Kidney epithelial cell (primary cell): ENCODE measurements at regions not wholly inside any gene's neighbourhood (a gene's known extent, or its start where the extent isn't known, plus 50 kb on each side); places are given as distances from the start of the nearest gene placed in this dataset.

Experiments
- DNase-seq: peaks from one replicate; pipeline ENCODE4 v3.0.0-alpha.2; 2010; ENCODE audit warnings: low read depth
- H3K27me3 ChIP-seq: 2 replicates; pipeline ENCODE4 v1.6.0; 2011; ENCODE audit warnings: low read length; ENCODE audit not compliant: control insufficient read depth, insufficient read depth
- H3K36me3 ChIP-seq: 2 replicates; pipeline ENCODE4 v1.5.1; 2011; ENCODE audit warnings: low read length; ENCODE audit not compliant: control insufficient read depth, insufficient read depth
- H3K4me3 ChIP-seq: 2 replicates; pipeline ENCODE4 v1.5.1; 2011; ENCODE audit warnings: low read depth, mild to moderate bottlenecking, control low read depth, low read length
- CTCF ChIP-seq: IDR thresholded peaks from 2 replicates; pipeline ENCODE4 v1.5.1; 2011; ENCODE audit warnings: mild to moderate bottlenecking, moderate library complexity, low read length, control low read depth, inconsistent platforms; ENCODE audit not compliant: insufficient read depth, poor library complexity, severe bottlenecking

- TF ChIP-seq CTCF = peak; percentile 2
- Histone ChIP-seq H3K36me3 (no peaks in the 10 kb centered on the region), H3K27me3 (no peaks in the 10 kb centered on the region), H3K4me3 (no peak overlapping the region)
- DNase-seq = no peak
Observed at GRCh38 chr2:194559964-194560363, 1097.1 kb upstream of the SLC39A10 start.

- no peaks in the 10 kb centered on the region for H3K27me3 ChIP-seq
- H3K36me3 ChIP-seq = no peaks in the 10 kb centered on the region
- no peak overlapping the region for H3K4me3 ChIP-seq
- DNase-seq = no peak
- TF ChIP-seq CTCF = no peak
Observed at GRCh38 chr2:194559523-194559922, 1097.5 kb upstream of the SLC39A10 start.

GRCh38 chr2:194557993-194558392 is 1099.0 kb upstream of the SLC39A10 start:
- TF ChIP-seq CTCF = no peak
- no peaks in the 10 kb centered on the region for H3K27me3 ChIP-seq
- no peaks in the 10 kb centered on the region for H3K36me3 ChIP-seq
- no peak for DNase-seq
- no peak overlapping the region for H3K4me3 ChIP-seq

- DNase-seq = no peak
- Histone ChIP-seq H3K36me3 (no peaks in the 10 kb centered on the region), H3K27me3 (no peaks in the 10 kb centered on the region), H3K4me3 (no peak overlapping the region)
- TF ChIP-seq CTCF = no peak
Observed at GRCh38 chr2:194556629-194557028, 1100.4 kb upstream of the SLC39A10 start.

- TF ChIP-seq CTCF = no peak
- no peak for DNase-seq
Observed at GRCh38 chr2:194553980-194554379, 1103.0 kb upstream of the SLC39A10 start.

GRCh38 chr2:194550702-194551101 is 1106.3 kb upstream of the SLC39A10 start:
- TF ChIP-seq CTCF = no peak
- DNase-seq = no peak
- Histone ChIP-seq H3K27me3 (no peaks in the 10 kb centered on the region), H3K4me3 (no peak overlapping the region), H3K36me3 (no peaks in the 10 kb centered on the region)

More at GRCh38 chr2:194553980-194554379, 1103.0 kb upstream of the SLC39A10 start:
- Histone ChIP-seq H3K36me3 (no peaks in the 10 kb centered on the region), H3K27me3 (no peaks in the 10 kb centered on the region), H3K4me3 (no peak overlapping the region)
